ENCODE measurements at regions not wholly inside any gene's neighbourhood (a gene's known extent, or its start where the extent isn't known, plus 50 kb on each side); places are given as distances from the start of the nearest gene placed in this dataset.
A peak's percentile ranks its signal among the peaks of the same experiment; 100 is the strongest.

DNA sequence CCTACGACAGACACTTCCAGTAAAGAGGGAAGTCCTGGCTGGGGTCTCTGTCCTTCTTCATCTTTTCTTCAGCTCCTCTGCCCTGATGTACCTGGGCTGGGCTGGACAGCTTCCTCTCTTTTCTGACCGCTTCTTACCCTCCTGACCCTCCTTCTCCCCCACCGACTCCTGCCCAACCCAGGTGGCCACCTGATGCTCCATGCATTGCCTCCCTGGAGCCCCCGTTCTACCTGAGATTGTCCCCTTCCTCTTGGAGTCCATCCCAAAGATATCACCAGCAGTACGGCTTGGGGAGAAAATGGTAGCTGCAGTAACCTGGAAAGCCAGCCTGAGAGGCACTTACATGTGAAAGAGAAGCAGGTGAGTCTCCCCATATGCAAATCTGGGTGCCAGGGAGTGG is 566.3 kb downstream of the TCERG1L start:
- DNase-seq: no peak

DNA sequence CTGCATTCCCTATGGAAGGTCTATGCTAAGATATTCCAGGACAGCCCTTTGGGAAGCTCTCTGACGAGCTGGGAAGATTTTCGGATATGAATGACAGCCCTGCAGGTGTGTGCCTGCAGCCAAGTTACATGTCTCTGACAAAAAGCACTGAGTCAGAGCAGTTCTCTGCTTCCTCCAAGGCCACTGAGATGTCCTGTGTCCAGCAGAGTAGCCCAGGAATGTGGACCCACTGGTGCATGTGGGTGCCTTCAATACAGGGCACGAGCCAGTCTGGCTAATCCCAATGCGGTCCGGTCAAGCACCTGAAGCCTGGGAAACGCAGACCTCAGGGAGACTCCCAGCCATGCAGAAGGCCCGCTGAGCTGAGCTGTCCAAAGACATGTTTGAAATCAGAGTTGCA is 565.7 kb downstream of the TCERG1L start:
- DNase-seq: no peak

DNA sequence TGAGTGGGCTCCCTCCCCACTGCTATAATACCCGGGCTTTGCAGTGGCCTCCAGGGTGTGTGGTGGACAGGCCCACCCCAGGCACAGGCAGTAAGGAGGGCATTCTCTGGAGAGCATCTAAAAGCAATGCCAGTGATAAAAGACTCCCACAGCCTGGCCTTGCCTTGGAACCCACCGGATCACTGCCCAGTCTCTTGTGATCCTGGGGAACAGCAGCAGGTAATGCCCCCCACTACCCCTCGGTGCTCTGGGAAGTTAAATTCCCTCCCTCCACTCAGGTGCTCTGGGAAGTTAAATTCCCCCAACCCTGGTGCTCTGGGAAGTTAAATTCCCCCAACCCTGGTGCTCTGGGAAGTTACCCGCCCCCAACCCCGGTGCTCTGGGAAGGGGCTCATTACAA is 565.2 kb downstream of the TCERG1L start:
- DNase-seq: no peak

DNA sequence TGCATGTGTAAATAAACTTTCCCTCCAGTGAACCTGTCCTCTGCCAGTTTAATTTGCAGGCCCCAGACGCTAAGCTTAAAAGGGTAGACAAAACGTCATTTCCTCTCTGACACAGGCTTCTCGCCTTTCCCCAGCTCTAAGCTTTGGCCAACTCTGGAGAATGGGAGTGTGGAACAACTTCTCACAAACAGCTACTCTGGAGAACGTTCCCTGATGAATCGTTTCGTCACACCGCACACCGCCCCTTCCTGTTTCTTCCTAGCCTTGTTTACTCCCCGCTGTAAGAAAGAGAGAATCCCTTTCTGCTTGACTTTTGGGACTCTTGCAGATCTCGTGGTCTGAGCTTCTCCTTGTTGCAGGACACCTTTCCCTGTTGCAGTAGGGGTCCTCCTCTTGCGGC is 564.2 kb downstream of the TCERG1L start:
- peak in 1 of 3 donors; percentile 29 for DNase-seq

DNA sequence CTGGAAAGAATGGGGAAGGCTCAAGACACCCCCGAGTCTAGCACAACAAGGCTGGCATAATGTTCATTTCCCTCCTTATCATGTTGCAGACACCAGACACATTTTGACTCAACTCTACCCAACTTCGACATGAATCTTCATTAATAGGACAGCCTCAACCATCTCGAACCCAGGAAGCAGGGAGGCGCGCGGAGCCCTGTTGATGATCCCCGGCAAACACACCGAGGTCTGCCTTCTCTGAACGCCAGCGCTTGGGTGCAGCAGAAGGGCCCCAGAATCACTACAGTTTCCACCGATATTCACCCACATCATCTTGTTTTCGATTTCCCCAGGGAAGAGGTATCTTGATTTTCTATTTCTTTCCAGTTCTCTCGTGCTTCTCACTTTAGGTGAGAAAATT is 563.6 kb downstream of the TCERG1L start:
- no peak for DNase-seq

DNA sequence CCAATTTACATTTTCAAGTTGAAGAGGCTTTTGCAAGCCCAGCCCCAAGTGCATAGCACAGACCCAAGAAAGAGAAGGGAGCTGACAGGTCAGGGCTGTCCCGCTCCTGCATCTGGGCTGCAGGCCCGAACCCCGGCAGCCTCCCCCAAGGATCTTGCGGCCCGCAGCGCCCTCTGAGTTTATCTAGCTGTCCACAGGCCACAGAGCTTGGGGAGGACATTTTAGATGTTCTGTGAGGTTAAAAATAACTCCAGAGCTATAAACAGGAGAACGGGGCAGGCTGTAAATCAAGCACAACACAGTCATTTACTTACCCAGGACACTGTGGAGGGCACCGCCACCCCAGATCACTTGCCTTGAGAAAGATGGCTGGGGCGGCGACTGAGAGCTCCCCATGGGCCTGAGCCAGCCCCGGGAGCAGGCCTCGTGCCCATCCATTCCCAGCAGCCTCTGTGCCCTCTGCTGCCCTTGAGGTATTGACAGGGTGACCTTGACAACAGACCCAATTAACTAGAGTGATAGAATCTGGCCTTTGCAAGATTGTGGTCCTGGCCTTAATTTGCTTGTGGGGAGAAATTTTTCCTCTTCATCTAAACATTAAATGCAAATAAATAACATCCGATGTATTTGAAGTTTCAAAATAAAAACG is 563.0 kb downstream of the TCERG1L start:
- DNase-seq: no peak

DNA sequence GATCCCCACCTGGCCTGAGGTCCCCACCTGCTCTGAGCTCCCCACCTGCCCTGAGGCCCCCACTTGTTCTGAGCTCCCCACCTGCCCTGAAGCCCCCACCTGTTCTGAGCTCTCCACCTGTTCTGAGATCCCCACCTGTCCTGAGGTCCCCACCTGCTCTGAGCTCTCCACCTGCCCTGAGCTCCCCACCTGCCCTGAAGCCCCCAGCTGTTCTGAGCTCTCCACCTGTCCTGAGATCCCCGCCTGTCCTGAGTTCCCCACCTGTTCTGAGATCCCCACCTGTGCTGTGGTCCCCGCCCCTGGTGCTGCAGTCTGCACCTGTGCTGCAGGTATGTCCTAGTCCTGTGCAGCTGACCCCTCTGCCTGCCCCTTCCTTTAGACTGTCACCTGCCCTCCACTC is 561.6 kb downstream of the TCERG1L start:
- no peak for DNase-seq

DNA sequence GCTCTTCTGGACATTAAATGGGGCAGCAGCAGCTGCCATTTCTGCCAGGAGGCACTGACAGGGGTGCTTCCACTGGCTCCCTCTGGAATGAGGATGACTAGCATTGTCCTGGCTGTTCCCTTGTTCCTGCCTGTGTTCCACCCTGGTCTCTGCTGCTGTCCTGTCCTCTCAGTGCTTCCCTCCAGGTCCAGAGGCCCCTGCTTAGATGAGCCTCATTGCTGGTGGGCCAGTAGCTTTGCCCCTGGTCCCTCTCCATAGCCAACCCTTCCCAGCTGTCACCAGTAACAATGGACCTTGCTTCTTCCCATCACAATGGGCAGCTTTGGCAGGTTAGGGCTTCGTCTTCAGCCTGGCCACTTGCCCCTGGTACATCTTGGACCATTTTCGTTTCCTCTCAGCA is 561.1 kb downstream of the TCERG1L start:
- DNase-seq: no peak

DNA sequence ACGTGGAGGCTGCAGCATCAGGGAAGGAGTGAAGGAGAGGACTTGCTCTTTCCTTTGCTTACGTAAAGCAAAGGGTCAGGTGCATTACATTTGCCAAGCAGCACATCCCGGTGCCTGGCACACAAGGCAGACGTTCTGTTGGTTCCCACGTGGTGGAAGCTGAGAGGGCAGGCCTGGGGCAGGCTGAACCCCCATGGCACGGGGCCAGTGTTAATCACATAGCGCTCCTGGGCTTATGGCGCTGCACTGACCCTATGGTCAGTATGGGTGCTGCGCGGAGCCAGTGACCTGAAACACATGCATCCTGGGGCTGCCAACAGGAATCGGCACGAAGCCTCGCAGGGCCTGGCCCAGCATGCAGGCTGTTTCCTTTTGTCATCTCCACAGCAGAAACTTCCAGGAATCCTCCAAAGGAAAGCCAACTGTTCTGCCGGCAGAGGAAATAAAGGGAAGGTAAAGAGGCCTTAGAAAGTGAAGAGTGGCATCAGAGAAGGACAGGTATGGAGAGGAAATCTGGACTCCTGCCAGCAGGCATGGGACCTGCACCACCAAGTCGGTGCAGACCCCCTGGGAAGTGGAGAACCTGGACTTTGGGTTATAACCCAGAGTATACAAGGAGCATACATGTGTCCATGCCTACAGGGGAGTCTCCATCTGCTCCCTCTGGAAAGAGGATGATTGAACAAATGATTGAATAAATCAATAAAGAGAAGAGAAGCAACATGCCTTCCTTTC is 560.2 kb downstream of the TCERG1L start:
- DNase-seq: no peak

DNA sequence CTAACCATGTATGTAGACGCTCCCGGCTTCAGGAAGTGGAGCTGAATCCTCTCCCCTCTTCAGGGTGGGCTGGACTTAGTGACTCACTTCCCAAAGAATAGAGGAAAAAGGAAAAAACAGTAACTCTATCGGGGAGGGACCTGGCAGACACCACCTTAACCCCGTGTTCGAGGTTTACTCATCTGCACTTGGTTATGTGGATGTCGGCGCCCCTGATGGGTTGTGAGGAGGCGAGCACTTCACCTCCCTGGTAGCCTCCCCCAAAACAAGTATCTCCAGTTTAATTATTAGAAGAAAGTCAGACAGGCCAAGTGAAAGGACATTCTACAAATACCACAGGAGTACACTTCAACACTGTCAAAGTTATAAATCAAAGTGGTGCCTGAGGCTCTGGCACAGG is 559.7 kb downstream of the TCERG1L start:
- no peak for DNase-seq

DNA sequence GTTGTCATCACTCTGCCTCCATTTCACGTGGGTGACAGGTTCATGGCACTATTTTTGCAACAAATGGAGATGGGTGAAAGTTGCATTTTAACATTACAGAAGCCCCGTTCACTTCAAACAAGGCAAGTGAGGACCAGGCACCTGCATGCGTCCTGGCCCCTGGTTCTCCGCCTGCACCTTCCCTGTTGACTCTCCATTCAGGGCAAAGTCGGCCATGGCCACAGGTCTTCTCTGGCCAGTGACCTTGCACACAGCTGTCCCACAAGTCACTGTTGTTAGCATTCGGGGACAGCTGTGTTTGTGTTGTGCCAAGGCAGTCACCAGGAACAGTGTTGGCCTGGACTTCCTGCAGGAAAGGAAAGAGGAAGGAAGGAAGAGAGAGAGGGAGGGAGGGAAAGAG is 554.9 kb downstream of the TCERG1L start:
- DNase-seq: no peak

DNA sequence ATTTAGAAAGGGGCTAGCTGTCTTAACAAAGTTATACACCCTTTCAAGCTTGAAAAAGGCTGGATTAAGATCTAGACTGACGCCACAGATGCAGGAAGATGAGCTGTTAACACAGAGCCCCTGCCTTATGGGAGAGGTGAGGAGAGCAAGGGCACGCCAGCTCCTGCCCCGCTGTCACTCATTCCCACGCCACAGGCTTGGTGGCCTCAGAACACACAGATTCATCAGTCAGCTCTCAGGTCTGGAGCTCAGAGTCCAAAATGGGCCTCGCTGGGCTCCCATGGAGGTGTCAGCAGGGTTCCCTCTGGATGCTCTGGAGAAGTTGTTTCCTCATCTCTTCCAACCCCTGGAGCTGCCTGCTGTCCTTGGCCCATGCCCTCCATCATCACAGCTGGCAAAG is 554.2 kb downstream of the TCERG1L start:
- DNase-seq: no peak

DNA sequence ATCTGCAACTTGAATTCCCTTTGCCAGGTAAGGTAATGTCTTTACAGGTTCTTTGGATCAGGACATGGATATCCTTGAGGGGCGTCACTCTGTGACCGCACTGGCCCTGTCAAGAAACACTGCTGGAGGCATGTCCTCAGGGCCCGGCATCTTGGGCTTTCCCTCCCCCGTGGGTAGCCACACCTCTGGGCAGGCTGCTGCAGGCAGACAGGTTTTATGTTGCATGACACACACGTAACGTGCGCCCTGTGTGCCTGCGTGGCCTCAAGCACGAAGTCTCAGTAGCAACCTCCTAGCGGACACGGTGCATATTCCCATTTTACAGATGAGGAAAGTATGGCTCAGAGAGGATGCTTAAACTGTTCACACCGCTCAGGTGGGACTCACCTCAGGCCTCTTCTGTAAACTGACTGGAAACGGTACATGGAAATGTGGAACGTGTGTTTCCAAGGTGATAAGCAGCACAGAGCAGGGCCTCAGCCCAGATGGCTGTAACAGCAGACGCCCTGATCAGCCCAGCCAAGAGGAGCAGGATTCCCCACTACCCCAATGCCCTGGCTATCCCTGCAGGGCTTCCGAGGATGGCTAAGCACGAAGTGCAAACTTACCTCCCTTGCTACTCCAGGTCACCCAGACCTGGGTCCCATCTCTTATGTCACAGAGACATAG is 553.6 kb downstream of the TCERG1L start:
- DNase-seq: no peak

DNA sequence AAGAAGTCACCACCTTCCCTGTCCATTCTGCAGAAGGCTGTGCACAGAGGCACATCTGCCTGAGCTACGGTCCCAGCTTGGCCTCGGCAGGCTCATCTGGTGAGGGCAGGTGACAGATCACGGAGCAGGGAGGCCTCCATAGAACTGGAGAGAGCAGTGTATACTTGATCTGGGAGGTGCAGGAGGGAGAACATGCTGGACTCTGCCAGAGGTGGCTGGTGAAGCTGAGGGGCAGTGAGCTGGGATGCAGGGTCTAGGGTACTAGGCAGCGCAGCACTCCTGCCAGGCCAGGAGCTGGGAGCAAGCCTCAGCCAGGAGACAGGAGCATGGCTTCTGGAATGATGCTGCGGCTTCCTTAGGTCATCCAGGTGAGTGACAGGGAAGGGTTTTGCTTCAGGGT is 553.0 kb downstream of the TCERG1L start:
- no peak for DNase-seq

DNA sequence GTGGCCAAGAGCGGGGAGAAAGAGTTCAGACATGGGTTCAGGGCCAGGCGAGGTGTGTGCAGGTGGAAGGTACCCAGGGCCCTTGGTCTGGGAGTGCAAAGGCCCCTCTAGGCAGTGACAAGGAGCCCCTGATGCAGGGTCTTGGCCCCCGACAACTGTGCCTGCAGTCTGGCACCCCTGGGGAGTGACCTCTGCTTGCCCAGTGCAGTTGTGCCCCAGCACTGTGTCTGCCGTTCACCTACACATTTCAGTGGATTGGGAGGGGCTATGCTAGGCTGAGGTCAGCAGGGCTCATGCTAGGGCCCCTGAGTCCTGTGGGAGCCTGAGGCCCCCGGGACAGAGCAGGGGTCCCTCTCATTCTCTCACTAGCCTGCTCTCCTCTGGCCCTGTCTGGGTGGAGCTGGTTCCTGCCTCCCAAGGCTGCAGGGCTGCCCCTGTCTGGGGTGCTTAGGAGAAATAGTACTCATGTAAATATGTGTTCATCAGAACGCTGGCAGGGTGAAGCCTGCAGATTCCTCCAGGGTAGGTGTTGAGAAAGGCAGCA is 550.4 kb downstream of the TCERG1L start:
- DNase-seq: no peak

DNA sequence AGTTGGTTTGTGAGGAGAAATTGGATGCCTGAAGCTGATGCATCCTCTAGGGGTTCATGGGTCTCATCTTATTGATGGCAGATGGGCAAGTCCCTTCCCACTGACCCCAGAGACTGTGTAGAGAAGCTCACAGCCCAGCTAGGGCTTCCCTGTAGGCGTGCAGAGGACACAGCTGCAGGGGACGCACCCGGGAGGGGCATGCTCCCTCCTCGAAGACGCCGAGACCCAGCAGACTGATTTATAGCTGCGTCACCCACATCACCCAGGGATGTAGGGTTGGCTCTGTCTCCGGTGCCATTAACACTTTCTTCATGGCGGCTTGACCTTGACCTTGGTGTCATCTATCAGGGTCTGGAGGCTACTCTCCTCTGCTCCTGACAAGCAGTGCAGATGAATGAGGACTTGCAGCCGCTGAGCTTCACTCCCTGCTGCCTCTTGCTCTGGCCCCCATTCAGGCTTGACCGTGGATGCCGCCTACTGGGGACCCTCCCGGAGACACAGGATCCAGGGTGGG is 549.7 kb downstream of the TCERG1L start:
- DNase-seq: no peak

DNA sequence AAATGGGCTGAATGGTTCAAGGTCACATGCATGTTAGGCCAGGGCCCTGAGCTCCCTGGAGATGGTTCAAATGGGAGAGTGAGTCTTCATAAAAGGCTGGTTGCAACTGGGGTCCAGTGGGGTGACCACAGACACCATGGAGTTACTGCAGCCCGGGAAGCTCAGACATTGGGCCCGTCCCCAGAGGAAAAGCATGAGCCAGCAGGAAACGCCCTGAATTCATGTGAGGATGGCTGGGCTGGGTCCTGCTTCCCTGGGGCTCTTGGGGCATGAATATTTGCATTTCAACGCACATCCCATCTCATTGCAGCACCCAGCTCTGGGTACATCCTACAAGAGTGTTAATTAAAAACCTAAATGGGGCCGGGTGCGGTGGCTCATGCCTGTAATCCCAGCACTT is 549.0 kb downstream of the TCERG1L start:
- no peak for DNase-seq

DNA sequence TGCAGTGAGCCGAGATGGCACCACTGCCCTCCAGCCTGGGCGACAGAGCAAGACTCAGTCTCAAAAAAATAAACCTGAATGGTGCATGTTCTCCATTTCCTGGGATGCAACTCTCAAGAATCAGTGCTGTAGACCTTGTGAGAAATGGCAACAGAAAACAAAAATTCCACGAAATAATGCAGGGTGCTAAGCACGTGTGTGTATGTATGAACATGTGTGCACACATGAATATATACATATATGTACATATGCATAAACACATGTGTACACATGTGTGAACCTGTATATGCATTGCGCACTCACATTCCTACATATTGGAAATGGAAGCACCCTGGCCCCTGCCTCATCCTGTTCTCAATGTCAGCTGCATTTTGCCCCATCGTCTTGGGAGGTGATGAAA is 548.5 kb downstream of the TCERG1L start:
- DNase-seq: no peak

DNA sequence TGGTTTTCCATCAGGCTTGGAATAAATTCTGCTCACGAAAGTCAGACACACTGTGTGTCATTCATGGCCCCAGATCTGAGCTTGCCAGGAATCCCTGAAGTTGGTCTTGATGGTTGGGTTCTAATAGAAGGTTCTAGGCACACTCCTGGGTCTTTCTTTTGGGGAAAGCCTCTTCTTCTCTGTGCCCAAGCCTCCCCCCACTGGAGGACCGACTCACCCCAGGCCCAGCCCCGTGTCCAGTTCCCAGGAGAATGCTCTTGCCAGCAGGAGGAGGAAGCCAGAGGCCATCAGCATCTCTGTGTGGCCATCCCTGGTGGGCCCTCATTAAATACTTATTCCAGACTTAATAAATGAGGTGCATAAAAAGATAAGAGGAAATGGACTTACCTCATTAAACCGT is 548.0 kb downstream of the TCERG1L start:
- DNase-seq: no peak

DNA sequence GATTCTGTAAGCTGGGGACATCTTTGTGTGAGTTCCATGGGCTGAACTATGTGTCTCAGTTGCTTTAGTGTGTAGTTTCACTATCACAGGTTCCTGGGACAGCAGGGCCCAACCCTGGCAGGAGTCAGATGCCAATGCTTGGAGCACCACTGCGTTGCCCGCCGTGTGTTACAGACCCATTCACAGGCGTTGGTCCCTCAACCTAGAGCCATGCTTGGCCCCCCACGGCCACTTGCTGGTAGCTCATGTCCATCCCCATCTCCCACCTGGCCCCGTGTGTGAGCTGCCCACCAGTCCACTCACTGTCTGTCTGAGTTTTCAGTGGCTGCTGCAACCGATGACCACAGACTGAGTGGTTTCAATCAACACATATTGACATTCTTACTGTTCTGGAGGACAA is 546.9 kb downstream of the TCERG1L start:
- DNase-seq: no peak

DNA sequence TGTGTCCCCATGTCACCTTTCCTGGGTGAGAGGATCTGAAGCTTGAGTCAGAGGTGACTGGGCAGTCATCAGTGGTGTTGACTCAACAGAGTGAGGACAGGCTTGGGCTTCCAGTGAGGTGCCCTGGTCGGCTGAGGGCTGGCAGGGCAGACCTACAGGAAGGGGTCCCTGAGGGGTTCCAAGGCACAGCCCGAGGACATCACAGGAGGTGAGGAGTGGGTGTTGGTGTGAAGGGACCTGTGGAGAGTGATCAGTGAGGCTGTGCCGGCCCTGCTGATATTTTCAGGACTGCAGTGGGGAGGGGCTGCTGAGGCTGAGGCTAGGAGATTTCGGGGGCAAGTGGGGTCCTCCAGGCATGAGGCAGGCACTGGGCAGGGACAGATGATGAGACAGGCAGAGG is 545.5 kb downstream of the TCERG1L start:
- DNase-seq: no peak

DNA sequence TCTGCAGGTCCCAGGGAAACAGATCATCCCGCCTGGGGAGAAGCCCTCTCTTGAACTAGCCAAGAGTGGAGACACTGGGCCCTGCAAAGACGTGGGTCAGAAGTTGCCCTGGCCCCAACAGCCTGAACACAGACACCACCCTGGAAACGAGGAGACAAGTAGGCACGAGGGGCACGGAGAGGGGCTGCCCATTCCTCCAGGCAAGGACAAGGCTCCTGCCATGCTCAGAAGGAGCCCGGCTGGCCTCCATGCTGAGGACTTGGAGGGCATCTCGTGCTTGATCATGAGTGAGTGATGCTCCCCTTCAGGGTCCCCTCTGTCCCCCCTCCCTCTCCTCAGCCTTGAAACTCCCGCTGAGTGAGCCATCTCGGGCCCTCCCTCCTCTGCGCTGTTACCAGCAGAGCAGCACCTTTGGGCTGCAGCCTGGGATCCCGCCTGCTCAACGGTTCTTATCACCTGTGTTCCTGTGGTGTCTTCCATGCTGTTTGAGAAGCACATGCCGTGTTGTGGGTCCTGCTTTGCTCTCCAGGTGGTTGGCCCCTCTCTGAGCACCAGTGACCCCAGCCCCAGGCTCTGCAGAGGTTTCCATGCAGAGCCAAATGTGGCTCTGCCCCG is 544.3 kb downstream of the TCERG1L start:
- no peak for DNase-seq

Data from muscle of back (tissue), 3 donors.